ENCODE measurements at regions not wholly inside any gene's neighbourhood (a gene's known extent, or its start where the extent isn't known, plus 50 kb on each side); places are given as distances from the start of the nearest gene placed in this dataset.
A peak's percentile ranks its signal among the peaks of the same experiment; 100 is the strongest.
"Not testable (repeated sequence)": the region's sequence is repeated elsewhere in the genome, so short reads cannot be mapped to it uniquely, and the experiment has no call there.

DNA sequence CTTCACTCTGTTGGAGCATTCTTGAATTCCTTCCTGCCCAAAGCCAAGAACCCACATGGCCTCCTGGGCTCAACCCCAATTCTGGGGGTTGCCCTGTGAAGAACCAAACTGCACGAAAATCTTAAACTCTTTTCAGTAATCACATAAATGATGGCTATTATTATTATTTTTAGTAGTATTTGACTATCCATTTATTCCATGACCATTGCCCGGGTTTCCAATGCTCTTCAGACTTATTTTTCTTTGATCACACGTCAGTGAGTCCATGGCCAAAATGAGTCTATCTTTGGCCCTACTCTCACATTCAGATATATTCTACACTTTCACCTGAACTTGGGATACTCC is 185.9 kb downstream of the AVL9 start:
- no peak for DNase-seq (ENCODE audit: low spot score)

DNA sequence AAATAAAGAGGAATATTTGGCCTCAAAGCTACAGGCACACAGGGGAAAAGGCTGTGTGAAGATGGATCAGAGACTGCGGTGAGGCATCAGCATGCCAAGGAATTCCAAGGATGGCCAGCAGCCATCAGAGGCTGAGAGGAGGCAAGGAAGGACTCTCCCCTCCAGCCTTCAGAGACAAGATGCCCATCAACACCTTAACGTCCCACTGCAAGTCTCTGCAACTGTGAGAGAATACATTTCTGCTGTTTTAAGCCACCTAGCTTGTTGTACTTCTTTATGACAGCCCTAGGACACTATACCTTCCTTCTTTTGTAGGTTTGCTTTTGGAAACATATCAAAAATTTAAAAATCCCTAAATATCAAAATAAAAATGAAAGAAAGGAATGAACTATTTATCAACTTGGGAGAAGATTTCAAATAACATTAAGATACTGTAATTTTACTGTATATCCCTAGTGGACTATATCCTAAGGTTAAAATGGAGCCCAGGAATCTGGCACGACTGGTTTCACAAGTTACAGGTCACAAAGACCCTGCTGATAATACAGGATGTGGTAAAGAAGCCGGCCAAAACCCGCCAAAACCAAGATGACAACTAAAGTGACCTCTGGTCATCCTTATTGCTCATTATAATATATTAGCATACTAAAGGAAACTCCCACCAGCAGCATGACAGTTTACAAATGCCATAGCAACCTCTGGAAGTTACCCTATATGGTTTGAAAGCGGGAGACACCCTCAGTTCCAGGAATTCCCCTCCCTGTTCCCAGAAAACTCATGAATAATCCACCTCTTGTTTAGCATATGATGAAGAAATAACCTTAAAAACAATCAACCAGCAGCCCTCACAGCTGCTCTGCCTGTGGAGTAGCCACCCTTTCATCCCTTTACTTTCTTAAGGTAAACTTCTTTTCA is 185.2 kb downstream of the AVL9 start:
- no peak for DNase-seq (ENCODE audit: low spot score)

DNA sequence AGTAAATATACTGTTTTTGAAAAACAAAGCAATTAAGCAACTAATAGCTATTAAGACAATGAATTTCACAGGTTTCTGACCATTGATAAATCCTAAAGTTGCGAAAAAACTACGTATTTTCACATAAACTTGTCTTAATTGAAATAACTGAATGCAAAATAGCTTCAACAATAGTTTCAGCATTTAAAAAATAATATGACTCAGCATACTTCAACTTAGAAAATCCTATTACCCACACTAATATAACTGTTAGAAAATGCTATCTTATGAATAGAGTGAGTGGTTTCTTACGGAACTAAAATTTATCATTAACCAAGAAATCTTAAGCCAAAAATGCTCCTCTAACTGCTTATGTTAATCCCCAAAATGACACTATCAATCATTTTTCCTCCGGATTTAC is 183.9 kb downstream of the AVL9 start:
- DNase-seq (ENCODE audit: low spot score) = no peak

DNA sequence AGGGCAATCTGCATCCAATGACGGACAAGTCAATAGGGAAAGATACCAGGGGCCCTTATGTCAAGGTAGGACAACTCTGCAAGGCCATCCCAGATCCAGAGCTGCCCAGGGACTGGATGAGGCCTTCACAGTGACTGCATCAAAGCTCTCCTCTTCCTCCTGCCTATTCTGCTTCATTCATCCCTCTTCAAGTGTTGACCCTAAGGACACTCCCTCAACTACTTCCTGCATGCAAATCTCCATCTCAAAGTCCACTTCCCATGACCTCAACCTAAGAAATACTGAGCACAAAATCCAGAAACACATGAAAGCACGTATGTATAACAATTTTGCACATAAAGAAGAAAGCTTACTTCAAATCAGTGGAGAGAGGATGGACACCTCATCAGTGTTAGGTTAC is 182.3 kb downstream of the AVL9 start:
- no peak for DNase-seq (ENCODE audit: low spot score)

DNA sequence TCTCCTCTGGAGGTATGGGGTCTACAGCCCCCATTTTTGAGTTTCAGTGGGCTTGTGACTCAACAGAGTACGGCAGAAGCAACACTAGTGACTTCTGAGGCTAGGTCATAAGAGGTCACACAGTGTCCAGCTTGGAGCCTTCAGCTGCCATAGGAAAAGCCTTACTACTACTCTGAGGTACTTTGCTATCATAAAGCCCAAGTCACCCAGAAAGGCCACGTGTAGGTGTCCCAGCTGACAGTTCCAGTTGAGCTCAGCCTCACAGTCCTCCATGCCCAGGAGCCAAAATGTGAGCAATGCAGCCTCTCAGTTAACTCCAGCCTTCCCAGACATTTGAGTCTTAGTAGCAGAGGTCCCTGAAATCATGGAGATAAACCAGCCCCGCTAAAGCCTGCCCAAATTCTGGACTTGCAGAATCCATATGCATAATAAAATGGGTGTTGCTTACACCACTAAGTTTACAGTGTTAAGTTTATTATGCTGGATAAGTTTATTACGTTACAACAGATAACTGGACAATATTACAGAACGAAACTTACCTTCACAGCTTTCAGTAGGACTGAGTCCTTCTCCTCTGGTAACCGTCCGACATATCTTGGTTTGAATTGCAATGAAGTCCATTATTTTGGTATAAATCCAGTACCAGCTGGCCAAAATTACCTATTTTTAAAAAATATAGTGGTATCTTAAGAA is 181.1 kb downstream of the AVL9 start:
- no peak for DNase-seq (ENCODE audit: low spot score)

DNA sequence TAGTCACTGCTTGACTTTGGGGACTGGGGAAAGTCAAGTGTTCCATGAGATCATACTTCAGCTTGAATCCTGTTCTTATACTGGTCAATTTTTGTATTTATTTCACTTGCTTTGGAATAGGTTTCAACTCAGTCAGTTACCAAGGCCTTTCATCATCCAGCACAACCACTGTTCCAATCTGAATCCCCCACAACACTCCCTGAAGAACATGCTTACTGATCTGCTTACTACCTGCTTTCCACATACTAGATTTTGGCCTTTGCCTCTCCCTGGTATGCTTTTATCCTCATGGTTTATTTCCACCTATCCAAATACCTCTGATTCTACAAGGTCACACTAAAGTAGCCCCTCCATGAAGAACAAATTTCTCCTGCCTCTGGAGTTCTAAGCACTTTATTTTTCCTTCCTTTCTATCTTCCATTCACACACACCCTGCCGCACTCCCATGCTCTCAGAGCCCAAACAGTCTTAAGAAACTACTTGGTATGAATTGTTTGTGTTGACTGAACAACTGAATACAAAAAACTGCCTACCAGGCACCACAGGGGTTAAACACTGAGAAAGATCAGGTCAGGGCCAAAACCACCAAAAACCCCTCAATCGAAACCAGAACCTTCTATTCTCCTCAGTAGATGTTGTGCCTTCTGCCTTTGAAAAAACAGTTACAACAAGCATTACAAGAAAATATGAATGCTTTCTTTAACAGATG is 178.1 kb downstream of the AVL9 start:
- no peak for DNase-seq (ENCODE audit: low spot score)

DNA sequence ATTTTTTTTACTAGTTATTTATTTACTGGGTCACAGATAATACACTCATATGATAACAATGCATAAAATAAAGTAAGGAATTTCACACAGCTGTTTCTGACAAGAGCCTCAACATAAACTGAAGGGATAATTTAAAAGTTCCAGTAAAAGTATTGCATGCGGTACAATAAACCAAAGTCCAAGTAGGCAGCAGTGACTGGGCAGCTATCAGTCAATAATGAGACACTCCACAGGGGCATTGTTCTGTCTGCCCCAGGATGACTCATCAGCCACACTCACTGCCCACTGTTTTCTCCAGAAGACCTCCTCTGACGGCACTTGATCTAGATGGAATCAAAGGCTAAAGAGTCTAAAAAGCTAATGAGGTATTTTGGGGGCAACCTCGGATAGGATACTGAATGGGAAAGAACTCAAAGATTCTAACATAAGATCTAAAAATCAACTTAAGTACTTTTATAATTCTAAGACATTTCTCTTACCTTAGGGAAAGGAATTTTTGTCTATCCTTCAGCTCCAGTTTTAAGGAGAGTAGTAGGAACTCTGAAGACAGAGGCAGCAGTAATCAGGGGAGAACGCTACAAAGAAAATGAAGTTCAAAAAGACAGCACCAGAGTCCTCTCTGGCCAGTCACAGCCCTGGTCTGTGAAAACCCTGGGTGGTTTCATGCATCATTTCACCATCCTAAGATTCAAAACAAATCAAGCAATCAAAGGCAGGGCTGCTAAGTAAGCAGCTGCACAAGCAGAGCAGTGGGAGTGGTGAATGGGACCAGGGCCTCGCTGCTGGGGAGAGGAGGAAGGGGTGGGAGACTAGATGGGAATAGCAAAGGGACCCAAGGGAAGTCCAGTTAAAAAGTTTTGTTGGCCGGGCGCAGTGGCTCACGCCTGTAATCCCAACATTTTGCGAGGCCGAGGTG is 175.1 kb downstream of the AVL9 start:
- peak; percentile 33 for DNase-seq (ENCODE audit: low spot score)

DNA sequence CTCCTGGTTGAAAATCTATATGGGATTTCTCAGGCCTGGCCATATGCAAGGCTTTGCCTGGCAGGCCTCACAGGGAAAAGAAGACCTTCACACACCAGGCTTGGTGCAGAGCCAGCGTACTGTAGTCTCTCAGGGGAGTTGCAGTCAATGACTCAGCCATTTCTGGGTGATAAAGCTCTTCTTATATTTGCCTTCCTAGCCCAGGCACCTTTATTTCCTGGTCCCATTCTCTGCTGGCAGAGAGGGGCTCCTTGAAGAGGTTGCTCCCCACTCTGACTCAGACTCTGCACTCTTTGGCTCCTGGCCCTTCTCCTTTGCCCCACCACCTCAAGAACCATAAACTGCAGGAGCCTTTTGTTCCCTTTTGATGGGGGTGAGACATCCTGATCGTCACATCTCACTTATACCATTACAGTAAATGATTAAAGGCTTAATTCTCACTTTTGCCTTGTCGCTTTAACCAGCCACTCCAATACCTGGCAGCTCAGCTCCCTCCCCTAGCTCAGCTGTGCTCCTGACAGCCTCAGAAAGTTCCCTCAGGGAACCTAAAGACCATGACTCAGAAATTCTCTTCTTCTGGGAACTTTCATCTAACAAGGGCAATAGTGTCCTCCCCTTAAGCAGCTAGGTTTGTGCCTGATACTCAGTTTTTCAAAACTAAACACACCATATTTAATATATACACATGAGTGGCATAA is 174.0 kb downstream of the AVL9 start:
- not testable (repeated sequence) for DNase-seq (ENCODE audit: low spot score)

DNA sequence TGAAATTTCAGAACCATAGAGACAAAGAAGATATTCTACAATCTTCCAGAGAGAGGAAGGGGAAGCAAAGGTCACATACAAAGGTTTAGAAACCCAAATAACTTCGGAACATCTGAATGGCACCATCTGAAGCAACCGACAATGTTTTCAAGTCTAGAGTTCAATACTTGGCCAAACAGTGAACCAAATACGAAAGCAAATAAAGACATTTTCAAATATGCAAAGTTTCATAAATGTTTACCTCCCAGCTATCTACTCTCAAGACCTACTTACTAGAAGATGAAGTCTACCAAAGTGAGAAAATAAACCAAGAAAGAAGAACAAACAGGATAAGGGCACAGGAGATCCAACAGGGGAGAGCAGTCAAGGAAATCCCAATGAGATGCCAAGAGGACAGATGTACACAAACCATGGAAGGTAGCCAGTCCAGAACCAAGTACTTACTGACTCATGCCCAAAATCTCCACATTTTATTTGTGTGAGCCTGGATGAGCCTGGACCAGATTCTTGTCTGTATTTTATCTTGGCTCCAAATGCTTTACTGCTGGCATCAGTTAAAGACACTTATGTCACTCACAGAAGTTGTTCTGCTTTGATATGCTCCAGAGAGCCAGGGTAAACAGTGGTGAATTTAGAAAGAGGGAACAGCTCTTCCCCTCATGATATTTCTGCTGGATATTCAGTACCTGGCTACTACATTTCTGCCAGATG is 173.3 kb downstream of the AVL9 start:
- not testable (repeated sequence) for DNase-seq (ENCODE audit: low spot score)

DNA sequence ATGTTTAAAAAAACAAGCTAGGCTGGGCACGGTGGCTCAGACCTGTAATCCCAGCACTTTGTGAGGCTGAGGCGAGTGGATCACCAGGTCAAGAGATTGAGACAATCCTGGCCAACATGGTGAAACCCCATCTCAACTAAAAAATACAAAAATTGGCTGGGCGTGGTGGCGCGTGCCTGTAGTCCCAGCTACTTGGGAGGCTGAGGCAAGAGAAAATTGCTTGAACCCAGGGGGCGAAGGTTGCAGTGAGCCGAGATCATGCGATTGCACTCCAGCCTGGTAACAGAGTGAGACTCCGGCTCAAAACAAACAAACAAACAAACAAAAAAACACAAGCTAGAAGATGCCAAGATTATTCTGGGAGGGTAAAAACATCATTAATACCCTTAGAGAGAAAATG is 172.3 kb downstream of the AVL9 start:
- DNase-seq (ENCODE audit: low spot score) = not testable (repeated sequence)

DNA sequence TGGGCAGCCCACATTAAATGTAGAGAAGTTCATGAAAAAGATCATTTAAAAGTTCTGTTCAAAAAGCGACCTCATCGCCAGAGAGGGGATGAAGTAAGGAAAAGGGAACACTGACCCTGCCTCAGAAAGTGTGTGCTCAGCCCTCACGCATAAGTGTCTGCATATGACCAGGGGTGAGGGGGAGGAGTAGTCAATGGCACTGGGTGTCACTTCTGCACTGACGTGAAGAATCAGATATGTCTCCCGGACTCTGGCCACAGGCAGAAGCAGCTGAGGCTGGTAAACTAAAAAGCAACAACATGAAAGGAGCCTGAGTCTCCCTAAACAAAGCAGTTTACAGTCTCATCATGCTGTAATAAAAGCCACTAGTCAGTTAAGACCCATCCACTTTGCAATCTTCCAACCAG is 168.5 kb downstream of the AVL9 start:
- DNase-seq (ENCODE audit: low spot score) = not testable (repeated sequence)

DNA sequence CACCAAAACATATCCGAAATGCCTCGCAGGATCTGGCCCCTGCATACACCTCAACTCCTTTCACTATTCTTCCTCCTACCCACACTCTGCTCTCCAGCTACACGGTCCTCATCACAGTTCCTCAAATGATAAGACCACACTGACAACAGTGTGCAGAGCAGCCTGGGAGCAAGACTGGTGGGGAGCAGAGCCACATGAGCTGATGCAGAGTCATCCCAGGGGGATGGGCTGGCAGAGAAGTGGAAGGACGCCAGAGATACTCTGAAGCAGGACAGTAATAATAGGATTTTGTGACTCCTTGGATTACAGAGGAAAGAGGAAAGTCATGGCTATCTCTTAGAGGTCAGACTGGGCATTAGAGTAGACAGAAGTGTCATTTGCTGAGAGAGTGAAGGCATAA is 167.2 kb downstream of the AVL9 start:
- not testable (repeated sequence) for DNase-seq (ENCODE audit: low spot score)

DNA sequence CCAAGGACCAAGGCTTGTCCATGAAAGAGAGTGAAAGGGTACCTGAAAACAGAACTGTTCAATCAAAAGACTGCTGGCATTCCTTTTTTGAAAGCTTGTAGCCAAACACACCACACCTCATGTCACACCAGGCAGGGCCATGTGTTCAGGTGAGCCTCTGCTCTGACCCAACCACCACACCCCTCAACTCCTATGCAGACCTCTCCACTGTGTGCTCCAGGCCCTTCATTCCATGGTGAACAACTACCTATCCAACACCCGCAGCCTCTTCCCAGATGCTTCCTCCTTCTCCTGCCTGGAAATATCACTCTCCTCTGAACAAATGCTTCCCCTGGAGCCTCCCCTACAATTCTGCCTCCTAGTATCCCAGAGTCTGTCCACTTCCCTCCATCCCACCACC is 166.6 kb downstream of the AVL9 start:
- no peak for DNase-seq (ENCODE audit: low spot score)

DNA sequence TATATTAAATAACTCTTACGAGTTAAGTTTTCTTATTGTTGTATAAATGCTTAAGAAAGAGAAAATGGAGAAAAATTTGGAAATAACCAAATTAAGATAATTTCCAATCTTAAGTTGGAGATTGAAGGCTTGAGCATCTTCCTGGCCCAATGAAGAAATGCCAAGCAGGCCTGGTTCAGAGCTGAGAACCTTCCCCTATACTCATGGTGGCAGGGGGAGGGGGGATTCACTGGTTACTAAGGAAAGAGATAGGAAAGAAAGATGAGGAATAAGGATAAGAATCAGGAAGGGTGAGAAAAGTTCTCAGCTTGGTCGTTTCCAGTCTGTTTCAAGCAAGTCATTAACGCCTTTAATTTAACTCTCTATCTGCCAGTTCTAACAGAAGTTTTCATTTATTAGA is 166.2 kb downstream of the AVL9 start:
- no peak for DNase-seq (ENCODE audit: low spot score)

DNA sequence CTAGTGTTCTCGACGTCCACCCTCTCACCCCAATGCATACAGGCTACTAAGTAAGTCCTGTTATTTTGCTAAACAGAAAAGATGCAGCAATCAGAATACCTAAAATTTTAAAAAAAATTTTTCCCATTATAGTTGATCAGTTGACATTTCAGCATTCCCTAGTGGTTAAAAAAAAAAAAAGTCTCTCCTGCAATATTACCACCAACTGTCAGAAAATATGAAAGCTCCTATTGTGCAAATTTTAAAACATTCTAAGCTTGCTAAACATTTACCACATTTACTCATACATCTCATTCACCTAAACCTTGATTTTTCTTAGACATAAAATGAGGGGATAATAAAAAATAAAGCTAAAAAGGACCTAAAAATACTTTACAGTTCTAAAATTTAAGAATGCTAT is 165.6 kb downstream of the AVL9 start:
- DNase-seq (ENCODE audit: low spot score) = no peak

DNA sequence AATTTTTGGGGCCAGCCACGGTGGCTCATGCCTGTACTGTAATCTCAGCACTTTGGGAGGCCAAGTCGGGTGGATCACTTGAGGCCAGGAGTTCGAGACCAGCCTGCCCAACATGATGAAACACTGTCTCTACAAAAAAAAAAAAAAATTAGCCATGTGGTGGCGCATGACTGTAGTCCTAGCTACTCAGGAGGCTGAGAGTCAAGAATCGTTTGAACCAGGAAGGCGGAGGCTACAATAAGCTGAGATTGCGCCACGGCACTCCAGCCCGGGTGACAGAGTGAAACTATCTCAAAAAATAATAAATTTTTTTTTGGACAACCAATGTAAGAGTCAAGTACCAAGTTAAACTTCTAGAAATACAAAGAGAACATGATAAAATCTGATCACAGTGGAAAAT is 164.6 kb downstream of the AVL9 start:
- no peak for DNase-seq (ENCODE audit: low spot score)

DNA sequence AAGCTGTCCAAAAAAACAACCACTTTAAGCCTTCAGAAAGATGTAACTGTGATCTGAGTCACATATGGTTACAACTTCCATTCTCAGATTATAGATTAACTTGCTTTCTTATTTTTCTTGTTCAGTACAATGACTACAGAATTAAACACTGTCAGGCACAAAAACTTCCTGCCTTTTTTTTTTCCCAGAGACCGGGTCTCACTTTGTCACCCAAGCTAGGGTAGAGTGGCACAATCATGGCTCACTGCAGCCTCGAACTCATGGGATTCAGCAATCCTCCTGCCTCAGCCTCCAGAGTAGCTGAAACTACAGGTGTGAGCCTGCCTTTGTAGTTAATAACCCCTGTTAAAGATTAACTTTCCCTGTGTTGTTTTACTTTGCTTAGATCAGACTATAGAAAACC is 163.2 kb downstream of the AVL9 start:
- peak; percentile 2 for DNase-seq (ENCODE audit: low spot score)

DNA sequence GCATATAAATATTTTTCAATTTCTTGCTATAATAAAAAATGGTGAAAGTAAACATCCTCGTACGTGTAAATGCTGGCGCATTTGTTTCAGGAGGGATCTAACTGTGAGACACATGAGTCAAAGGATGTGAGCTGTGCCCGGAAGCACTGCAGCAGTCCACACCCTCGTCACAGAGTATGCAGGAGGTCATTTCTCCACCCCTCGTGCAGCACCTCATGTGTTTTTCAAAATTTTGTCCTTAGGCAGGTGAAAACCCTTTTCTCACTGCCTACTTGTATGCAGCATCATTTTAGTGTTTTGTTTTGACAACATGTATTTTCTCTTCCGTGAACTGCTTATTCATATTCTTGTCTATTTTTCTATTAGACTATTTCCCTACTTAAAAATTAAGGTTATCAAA is 162.7 kb downstream of the AVL9 start:
- DNase-seq (ENCODE audit: low spot score) = peak; percentile 62

DNA sequence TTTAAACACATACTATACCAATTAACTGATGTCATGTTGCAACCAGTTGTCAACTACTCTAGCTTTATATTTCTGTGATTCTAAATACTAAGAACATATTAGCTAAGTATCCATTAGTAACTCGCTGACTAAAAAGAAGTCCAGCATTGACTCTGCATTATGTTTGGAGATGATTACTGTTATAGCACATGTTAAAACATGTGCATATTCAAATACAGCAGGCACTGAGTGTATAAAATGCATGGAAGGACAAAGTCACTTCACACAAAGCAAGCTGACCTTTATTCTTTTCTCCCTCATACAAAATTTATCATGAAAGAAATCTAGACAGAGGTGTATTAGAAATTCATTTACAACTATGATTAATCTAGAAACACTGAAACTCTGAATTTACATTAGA is 159.3 kb downstream of the AVL9 start:
- DNase-seq (ENCODE audit: low spot score) = not testable (repeated sequence)

DNA sequence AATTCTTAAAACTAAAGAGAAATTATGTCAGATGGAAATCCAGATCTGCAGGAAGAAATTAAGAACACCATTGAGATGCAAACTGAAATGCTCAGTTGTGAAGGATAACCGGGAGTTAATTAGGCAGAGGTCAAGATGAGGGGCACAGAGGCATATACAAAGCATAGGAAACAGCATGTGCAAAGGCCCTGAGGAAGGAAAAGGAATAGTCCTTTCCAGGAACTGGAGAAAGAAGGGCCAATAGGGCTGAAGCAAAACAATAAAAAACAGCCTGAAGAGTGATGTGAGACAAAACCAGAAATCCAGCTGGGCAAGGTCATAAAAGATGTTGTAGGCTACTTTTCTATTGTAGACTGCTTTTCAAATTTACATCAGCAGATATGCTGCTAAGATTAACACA is 155.1 kb downstream of the AVL9 start:
- DNase-seq (ENCODE audit: low spot score) = not testable (repeated sequence)
